Endothelial cell of umbilical vein (primary cell): ENCODE measurements at regions not wholly inside any gene's neighbourhood (a gene's known extent, or its start where the extent isn't known, plus 50 kb on each side); places are given as distances from the start of the nearest gene placed in this dataset.
"Not testable (repeated sequence)": the region's sequence is repeated elsewhere in the genome, so short reads cannot be mapped to it uniquely, and the experiment has no call there.

ENCODE experiments used
- BruUV-seq: library from RNA; stranded (reverse); fragments of 400-500 nt; replicated peaks from 2 replicates; lab custom pipeline; 2021; lab: Mats Ljungman, UMichigan
- CTCF ChIA-PET: fragments of 300-600, 350-600 bp; sonication (Branson Sonifier 250); formaldehyde crosslinking; loops from one replicate; lab custom pipeline; 2021; ENCODE audit warnings: antibody characterized with exemption, inconsistent platforms; lab: Charles Lee
- POLR2A ChIA-PET: fragments of 300-600, 350-600 bp; sonication (Branson Sonifier 250); formaldehyde crosslinking; loops from one replicate; lab custom pipeline; 2021; ENCODE audit warnings: antibody characterized with exemption, inconsistent platforms; lab: Charles Lee
- DNase-seq: peaks from one replicate; pipeline ENCODE4 v3.0.0-alpha.2; 2011; ENCODE audit warnings: low read depth, low spot score
- FAIRE-seq: peaks from 2 replicates; lab custom pipeline; 2011; peaks lifted over from hg19 to GRCh38; lab: Jason Lieb, UNC
- H2AFZ ChIP-seq: 2 replicates; pipeline ENCODE4 v1.6.0; 2012; ENCODE audit warnings: low read depth, low read length, control low read depth, inconsistent platforms
- H3K27ac ChIP-seq: 2 replicates; pipeline ENCODE4 v1.5.1; 2011; ENCODE audit warnings: low read depth, mild to moderate bottlenecking, control low read depth, low read length, moderate library complexity; ENCODE audit not compliant: insufficient read depth
- H3K27me3 ChIP-seq, 2 experiments: 2 replicates each; pipeline versions ENCODE4 v1.6.0 to v1.6.1; 2011; ENCODE audit warnings: low read length in 2 of 2, mixed read lengths in 1 of 2; ENCODE audit not compliant: control insufficient read depth in 2 of 2, insufficient read depth in 2 of 2
- H3K36me3 ChIP-seq, 2 experiments: 2 replicates in 1 of 2; 3 replicates in 1 of 2; pipeline ENCODE4 v1.5.1; 2011; ENCODE audit warnings: low read length in 2 of 2, mild to moderate bottlenecking in 1 of 2, moderate library complexity in 1 of 2; ENCODE audit not compliant: control insufficient read depth in 2 of 2, insufficient read depth in 2 of 2; ENCODE audit errors: extremely low read depth in 1 of 2
- H3K4me1 ChIP-seq: 3 replicates; pipeline ENCODE4 v1.5.1; 2011; ENCODE audit warnings: mild to moderate bottlenecking, low read length; ENCODE audit not compliant: control insufficient read depth, insufficient read depth; ENCODE audit errors: extremely low read depth
- H3K4me2 ChIP-seq: 2 replicates; pipeline ENCODE4 v1.6.1; 2011; ENCODE audit warnings: low read length, control low read depth, mixed read lengths; ENCODE audit not compliant: insufficient read depth
- H3K4me3 ChIP-seq, 3 experiments: fragments of 200-600 bp in 1 of 3; sonication (generic), shearing (Covaris generic) in 1 of 3; replicated peaks in 1 of 3; 2 replicates each; pipeline ENCODE4 v1.5.1; 2011 to 2016; ENCODE audit warnings: control low read depth in 3 of 3, low read length in 3 of 3, mild to moderate bottlenecking in 2 of 3, inconsistent platforms in 1 of 3, low read depth in 1 of 3, moderate library complexity in 1 of 3; ENCODE audit not compliant: insufficient read depth in 1 of 3
- H3K79me2 ChIP-seq: 2 replicates; pipeline ENCODE4 v1.6.0; 2012; ENCODE audit warnings: low read length, inconsistent platforms; ENCODE audit not compliant: control insufficient read depth, insufficient read depth
- H3K9ac ChIP-seq: replicated peaks from 2 replicates; pipeline ENCODE3; 2011; ENCODE audit warnings: low read length, control low read depth; ENCODE audit not compliant: insufficient read depth; ENCODE audit errors: extremely low read depth
- H3K9me1 ChIP-seq: replicated peaks from 3 replicates; pipeline ENCODE4 v1.6.0; 2011; ENCODE audit warnings: mild to moderate bottlenecking, low read length; ENCODE audit not compliant: control insufficient read depth, insufficient read depth; ENCODE audit errors: extremely low read depth
- H3K9me3 ChIP-seq: replicated peaks from 2 replicates; pipeline ENCODE4 v1.5.1; 2012; ENCODE audit warnings: low read length, inconsistent platforms; ENCODE audit not compliant: control insufficient read depth, insufficient read depth
- H4K20me1 ChIP-seq: replicated peaks from 2 replicates; pipeline ENCODE3; 2011; ENCODE audit warnings: mild to moderate bottlenecking, low read length; ENCODE audit not compliant: control insufficient read depth, insufficient read depth; ENCODE audit errors: extremely low read depth
- dilution Hi-C: fragments of 300-500 bp; cut with MboI; formaldehyde crosslinking; loops from one replicate; pipeline ENCODE4 v1.15.0; 2019; ENCODE audit warnings: low sequenced_read_pairs; ENCODE audit not compliant: extremely low pct_ligation_motif_present
- intact Hi-C: fragments of 100-400 bp; cut with micrococcal nuclease; formaldehyde crosslinking; loops from one replicate; pipeline ENCODE4 v1.10.0; 2022

DNA sequence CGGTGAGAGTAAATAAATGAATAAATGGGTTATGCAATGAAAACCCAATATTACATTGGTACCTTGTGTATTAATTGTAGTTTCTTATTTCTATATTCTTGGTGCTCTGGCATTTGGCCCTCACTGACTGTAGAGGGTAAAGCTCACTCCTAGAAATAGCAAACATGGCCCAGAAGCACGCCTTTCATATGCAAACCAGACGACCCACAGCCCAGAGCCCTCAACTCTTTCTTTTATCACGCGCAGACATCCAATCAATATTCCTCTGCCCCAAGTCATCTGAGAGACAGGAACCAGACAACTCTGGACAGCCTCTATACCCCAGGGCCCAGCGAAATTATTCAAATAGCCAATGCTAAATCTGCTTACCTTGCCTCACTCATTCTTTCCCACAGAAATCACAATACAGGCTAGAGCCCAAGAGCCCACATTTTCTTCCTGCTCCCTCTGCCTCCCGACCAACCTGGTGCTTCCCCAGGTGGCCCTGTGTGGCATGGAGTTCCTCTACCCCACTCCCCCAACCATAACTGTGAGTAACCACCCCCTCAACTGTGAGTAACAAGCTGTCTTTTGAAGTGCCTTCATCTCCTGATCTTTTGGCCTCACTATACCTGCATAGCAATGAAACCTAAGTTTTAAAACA, 425.1 kb upstream of the SPATA31A3 start:
- dilution Hi-C loops, DNase-seq, H3K9ac ChIP-seq, BruUV-seq, H3K36me3 ChIP-seq, H4K20me1 ChIP-seq, H3K4me1 ChIP-seq, POLR2A ChIA-PET, intact Hi-C loops, FAIRE-seq, CTCF ChIA-PET, H3K27ac ChIP-seq, H3K27me3 ChIP-seq, H3K9me3 ChIP-seq, H2AFZ ChIP-seq, H3K4me2 ChIP-seq, H3K4me3 ChIP-seq, H3K79me2 ChIP-seq, H3K9me1 ChIP-seq: not testable (repeated sequence)

DNA sequence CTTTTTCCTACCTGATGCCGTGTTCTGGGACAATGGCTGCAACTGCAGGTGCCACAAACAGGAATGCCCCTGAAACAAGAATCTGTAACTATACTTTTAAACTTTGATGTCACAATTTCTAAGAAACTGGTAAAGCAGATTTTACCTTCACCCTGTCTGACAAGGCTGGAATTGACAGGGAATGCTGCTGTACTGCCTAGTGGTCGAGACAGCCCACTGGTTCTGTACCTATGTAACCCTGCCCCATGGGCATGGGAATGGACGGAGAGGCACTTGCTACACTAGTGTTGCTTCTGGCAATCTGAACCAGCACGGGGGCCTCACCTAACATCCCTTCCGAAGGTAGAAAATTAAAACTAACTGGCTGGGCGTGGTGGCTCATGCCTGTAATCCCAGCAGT, 424.3 kb upstream of the SPATA31A3 start:
- POLR2A ChIA-PET, CTCF ChIA-PET, H3K4me2 ChIP-seq, BruUV-seq, FAIRE-seq, H3K9ac ChIP-seq, DNase-seq, H3K4me1 ChIP-seq, H3K27me3 ChIP-seq, H2AFZ ChIP-seq, intact Hi-C loops, H3K9me1 ChIP-seq, dilution Hi-C loops, H3K36me3 ChIP-seq, H3K79me2 ChIP-seq, H3K9me3 ChIP-seq, H4K20me1 ChIP-seq, H3K4me3 ChIP-seq, H3K27ac ChIP-seq: not testable (repeated sequence)

DNA sequence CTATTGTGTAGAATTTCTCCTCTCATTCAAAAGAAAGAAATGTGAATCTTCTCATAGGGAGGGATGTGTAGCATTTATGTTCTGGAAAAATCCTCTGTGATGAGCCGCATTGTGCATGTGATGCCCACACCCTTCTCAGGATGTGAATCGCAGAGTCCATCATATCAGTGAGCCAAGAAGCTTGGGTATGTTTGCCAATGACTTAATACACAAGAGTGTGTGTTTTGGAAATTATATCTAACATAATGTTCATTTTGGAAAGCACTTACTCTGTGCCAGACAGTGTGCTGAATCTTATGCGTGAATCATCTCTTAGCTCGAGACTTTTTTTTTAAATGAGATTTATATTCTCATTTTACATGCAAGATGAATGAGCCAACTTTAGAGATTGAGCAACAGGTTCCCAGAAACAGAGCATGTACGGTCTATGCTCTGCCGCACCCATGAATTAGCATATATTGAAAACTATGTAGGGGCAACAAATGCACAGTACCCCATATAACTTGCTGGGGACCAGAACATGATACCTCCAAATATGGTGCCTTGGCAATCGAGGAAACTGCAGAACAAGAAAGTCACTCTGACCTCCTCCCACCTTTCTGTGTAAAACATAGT, 418.4 kb upstream of the SPATA31A3 start:
- H3K27me3 ChIP-seq, H3K9ac ChIP-seq, intact Hi-C loops, H3K4me2 ChIP-seq, H3K9me3 ChIP-seq, POLR2A ChIA-PET, H3K36me3 ChIP-seq, FAIRE-seq, H3K4me3 ChIP-seq, BruUV-seq, DNase-seq, H3K79me2 ChIP-seq, CTCF ChIA-PET, H3K27ac ChIP-seq, dilution Hi-C loops, H4K20me1 ChIP-seq, H3K4me1 ChIP-seq, H3K9me1 ChIP-seq, H2AFZ ChIP-seq: not testable (repeated sequence)

GRCh38 chr9:67403739-67404138, 411.4 kb upstream of the SPATA31A3 start:
- H4K20me1 ChIP-seq, H3K9ac ChIP-seq, intact Hi-C loops, FAIRE-seq, H3K4me1 ChIP-seq, dilution Hi-C loops, DNase-seq, H3K27ac ChIP-seq, H3K36me3 ChIP-seq, H3K79me2 ChIP-seq, BruUV-seq, H2AFZ ChIP-seq, H3K9me1 ChIP-seq, H3K9me3 ChIP-seq, H3K4me3 ChIP-seq, POLR2A ChIA-PET, H3K27me3 ChIP-seq, H3K4me2 ChIP-seq, CTCF ChIA-PET: not testable (repeated sequence)
